CD14-positive monocyte (primary cell): ENCODE measurements at regions not wholly inside any gene's neighbourhood (a gene's known extent, or its start where the extent isn't known, plus 50 kb on each side); places are given as distances from the start of the nearest gene placed in this dataset.
"Not testable (repeated sequence)": the region's sequence is repeated elsewhere in the genome, so short reads cannot be mapped to it uniquely, and the experiment has no call there.

Experiments used
- DNase-seq, 3 donors: peaks; one replicate each; pipeline ENCODE4 v3.0.0-alpha.2; 2011 to 2022
- H2AFZ ChIP-seq: 2 replicates; pipeline ENCODE4 v1.6.0; 2012; ENCODE audit warnings: mild to moderate bottlenecking, low read depth, low read length, inconsistent platforms; ENCODE audit not compliant: insufficient read depth, poor library complexity, severe bottlenecking
- H3K27ac ChIP-seq, 2 donors: 1 replicate in 1 of 2; 2 replicates in 1 of 2; pipeline ENCODE4 v1.5.1; 2012 to 2013; ENCODE audit warnings: low read length in 2 of 2, control low read depth in 1 of 2, inconsistent platforms in 1 of 2, low read depth in 1 of 2, mild to moderate bottlenecking in 1 of 2
- H3K27me3 ChIP-seq, 2 donors: one replicate each; pipeline versions ENCODE4 v1.6.0 to v1.6.1; 2011 to 2013; ENCODE audit warnings: low read length in 2 of 2; ENCODE audit not compliant: control insufficient read depth in 2 of 2, insufficient read depth in 2 of 2
- H3K36me3 ChIP-seq, 2 donors: replicated peaks in 1 of 2; 1 replicate in 1 of 2; 2 replicates in 1 of 2; pipeline versions ENCODE4 v1.5.1 to v1.6.1; 2012 to 2013; ENCODE audit warnings: low read length in 2 of 2, control low read depth in 1 of 2, inconsistent platforms in 1 of 2, mild to moderate bottlenecking in 1 of 2; ENCODE audit not compliant: insufficient read depth in 2 of 2, control insufficient read depth in 1 of 2
- H3K4me1 ChIP-seq, 2 donors: 1 replicate in 1 of 2; 2 replicates in 1 of 2; pipeline versions ENCODE4 v1.5.1 to v1.6.1; 2012 to 2013; ENCODE audit warnings: low read length in 2 of 2, control low read depth in 1 of 2, inconsistent platforms in 1 of 2, mild to moderate bottlenecking in 1 of 2, moderate library complexity in 1 of 2; ENCODE audit not compliant: insufficient read depth in 2 of 2, control insufficient read depth in 1 of 2
- H3K4me2 ChIP-seq: replicated peaks from 2 replicates; pipeline ENCODE3; 2012; ENCODE audit warnings: low read length, moderate library complexity, mild to moderate bottlenecking; ENCODE audit not compliant: poor library complexity, severe bottlenecking; ENCODE audit errors: extremely low read depth
- H3K4me3 ChIP-seq, 3 experiments: fragments of 200-600 bp in 1 of 3; sonication (generic) in 1 of 3; replicated peaks in 1 of 3; 1 replicate in 2 of 3; 2 replicates in 1 of 3; pipeline ENCODE4 v1.5.1; 2011 to 2013; ENCODE audit warnings: low read length in 3 of 3, mild to moderate bottlenecking in 3 of 3, control low read depth in 2 of 3, low read depth in 2 of 3, inconsistent platforms in 1 of 3, moderate library complexity in 1 of 3
- H3K79me2 ChIP-seq: 2 replicates; pipeline ENCODE4 v1.6.0; 2012; ENCODE audit warnings: mild to moderate bottlenecking, control low read depth, inconsistent platforms, low read length, moderate library complexity; ENCODE audit not compliant: insufficient read depth
- H3K9ac ChIP-seq: 2 replicates; pipeline ENCODE4 v1.6.0; 2017; ENCODE audit warnings: low read length, mild to moderate bottlenecking; ENCODE audit not compliant: insufficient read depth, poor library complexity, severe bottlenecking
- H3K9me3 ChIP-seq, 2 donors: replicated peaks in 1 of 2; 1 replicate in 1 of 2; 2 replicates in 1 of 2; pipeline versions ENCODE4 v1.5.1 to v1.6.1; 2012 to 2013; ENCODE audit warnings: low read length in 2 of 2, control low read depth in 1 of 2; ENCODE audit not compliant: control insufficient read depth in 1 of 2, insufficient read depth in 1 of 2
- H4K20me1 ChIP-seq: 2 replicates; pipeline ENCODE4 v1.6.0; 2012; ENCODE audit warnings: mild to moderate bottlenecking, low read length, control low read depth, moderate library complexity; ENCODE audit not compliant: insufficient read depth
- H3K27ac Mint-ChIP-seq, 7 donors: one replicate each; pipeline ENCODE4 v1.8.0; 2020; ENCODE audit warnings: mild to moderate bottlenecking in 7 of 7, mixed read lengths in 7 of 7, moderate library complexity in 6 of 7, inconsistent platforms in 2 of 7
- H3K27me3 Mint-ChIP-seq, 3 donors: one replicate each; pipeline ENCODE4 v1.8.0; 2021 to 2022; ENCODE audit warnings: low read depth in 3 of 3, mild to moderate bottlenecking in 3 of 3, mixed read lengths in 3 of 3, moderate library complexity in 3 of 3, inconsistent platforms in 1 of 3
- H3K36me3 Mint-ChIP-seq, 2 donors: one replicate each; pipeline ENCODE4 v1.8.0; 2020; ENCODE audit warnings: mixed read lengths in 2 of 2, inconsistent platforms in 1 of 2, mild to moderate bottlenecking in 1 of 2
- H3K4me1 Mint-ChIP-seq: one replicate; pipeline ENCODE4 v1.8.0; 2020; ENCODE audit warnings: mild to moderate bottlenecking, mixed read lengths
- H3K4me3 Mint-ChIP-seq, 2 donors: one replicate each; pipeline ENCODE4 v1.8.0; 2020; ENCODE audit warnings: mild to moderate bottlenecking in 2 of 2, mixed read lengths in 2 of 2, moderate library complexity in 1 of 2
- H3K9me3 Mint-ChIP-seq, 7 donors: one replicate each; pipeline ENCODE4 v1.8.0; 2020 to 2022; ENCODE audit warnings: mixed read lengths in 7 of 7, mild to moderate bottlenecking in 6 of 7, moderate library complexity in 6 of 7, inconsistent platforms in 2 of 7
- WGBS: methylation state at CpG from one replicate; pipeline ENCODE4 v1.1.5; 2013; ENCODE audit warnings: missing lambda C conversion rate; ENCODE audit not compliant: insufficient coverage; 5-methylcytosine and 5-hydroxymethylcytosine counted together
- intact Hi-C, 2 donors: fragments of 100-400 bp; cut with micrococcal nuclease; formaldehyde crosslinking; loops; one replicate each; pipeline versions ENCODE4 v1.15.0 to v1.15.1; 2023
- TF ChIP-seq, protein P1 (sequence below): fragments of 200-600 bp; IDR thresholded peaks from one replicate; pipeline ENCODE4 v1.8.0; 2022; ENCODE audit warnings: antibody characterized with exemption, mild to moderate bottlenecking

DNA sequence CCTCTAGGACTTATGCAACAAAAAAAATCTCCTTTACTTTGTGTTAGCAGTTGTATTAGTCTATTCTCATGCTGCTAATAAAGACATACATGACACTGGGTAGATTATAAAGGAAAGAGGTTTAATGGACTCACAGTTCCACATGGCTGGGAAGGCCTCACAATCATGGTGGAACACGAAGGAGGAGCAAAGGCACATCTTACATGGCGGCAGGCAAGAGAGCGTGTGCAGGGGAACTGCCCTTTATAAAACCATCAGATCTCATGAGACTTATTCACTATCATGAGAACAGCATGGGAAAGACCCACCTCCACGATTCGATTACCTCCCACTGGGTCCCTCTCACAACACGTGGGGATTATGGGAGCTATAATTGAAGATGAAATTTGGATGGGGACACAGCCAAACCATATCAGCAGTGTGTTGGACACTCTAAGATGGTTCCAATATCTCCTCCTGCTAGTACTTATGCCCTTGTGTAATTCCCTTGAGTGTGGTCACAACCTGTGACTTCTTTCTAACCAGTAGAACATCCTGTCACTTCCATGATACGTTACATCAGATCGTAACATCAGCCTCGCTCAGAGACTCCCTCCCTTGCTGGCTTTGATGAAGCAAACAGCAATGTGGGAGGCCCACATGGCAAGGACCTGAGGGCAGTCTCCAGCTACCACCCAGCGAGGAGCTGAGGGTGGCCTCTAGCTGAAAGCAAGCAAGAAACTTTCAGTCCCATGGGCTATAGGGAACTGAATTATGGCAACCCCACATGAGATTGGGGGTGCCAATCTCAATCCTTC lies 113.5 kb upstream of the PITX1 start:
- Histone ChIP-seq H3K9me3 (peaks cover 0 to 3% of the 10 kb centered on the region in 2 donors), H3K79me2 (no peaks in the 10 kb centered on the region), H3K27me3 (peaks cover 0 to 18% of the 10 kb centered on the region in 2 donors), H3K27ac (no peak overlapping the region), H3K36me3 (no peaks in the 10 kb centered on the region), H3K4me2 (no peak overlapping the region), H3K4me3 (no peak overlapping the region), H2AFZ (no peak overlapping the region), H3K4me1 (no peaks in the 10 kb centered on the region), H3K9ac (no peak overlapping the region), H4K20me1 (no peaks in the 10 kb centered on the region)
- Mint-ChIP-seq H3K36me3 (no peaks in the 10 kb centered on the region), H3K4me1 (no peaks in the 10 kb centered on the region), H3K4me3 (no peak overlapping the region), H3K27ac (no peak overlapping the region), H3K27me3 (peaks cover 4 to 16% (median 5%) of the 10 kb centered on the region in 3 donors), H3K9me3 (peaks cover 0 to 10% (median 5%) of the 10 kb centered on the region in 7 donors)
- intact Hi-C loops = no loop called here
- 93% methylated on average over 3 of the region's 10 CpGs for WGBS
- TF ChIP-seq, protein P1, sequence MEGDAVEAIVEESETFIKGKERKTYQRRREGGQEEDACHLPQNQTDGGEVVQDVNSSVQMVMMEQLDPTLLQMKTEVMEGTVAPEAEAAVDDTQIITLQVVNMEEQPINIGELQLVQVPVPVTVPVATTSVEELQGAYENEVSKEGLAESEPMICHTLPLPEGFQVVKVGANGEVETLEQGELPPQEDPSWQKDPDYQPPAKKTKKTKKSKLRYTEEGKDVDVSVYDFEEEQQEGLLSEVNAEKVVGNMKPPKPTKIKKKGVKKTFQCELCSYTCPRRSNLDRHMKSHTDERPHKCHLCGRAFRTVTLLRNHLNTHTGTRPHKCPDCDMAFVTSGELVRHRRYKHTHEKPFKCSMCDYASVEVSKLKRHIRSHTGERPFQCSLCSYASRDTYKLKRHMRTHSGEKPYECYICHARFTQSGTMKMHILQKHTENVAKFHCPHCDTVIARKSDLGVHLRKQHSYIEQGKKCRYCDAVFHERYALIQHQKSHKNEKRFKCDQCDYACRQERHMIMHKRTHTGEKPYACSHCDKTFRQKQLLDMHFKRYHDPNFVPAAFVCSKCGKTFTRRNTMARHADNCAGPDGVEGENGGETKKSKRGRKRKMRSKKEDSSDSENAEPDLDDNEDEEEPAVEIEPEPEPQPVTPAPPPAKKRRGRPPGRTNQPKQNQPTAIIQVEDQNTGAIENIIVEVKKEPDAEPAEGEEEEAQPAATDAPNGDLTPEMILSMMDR = no peak
- no peak for DNase-seq

DNA sequence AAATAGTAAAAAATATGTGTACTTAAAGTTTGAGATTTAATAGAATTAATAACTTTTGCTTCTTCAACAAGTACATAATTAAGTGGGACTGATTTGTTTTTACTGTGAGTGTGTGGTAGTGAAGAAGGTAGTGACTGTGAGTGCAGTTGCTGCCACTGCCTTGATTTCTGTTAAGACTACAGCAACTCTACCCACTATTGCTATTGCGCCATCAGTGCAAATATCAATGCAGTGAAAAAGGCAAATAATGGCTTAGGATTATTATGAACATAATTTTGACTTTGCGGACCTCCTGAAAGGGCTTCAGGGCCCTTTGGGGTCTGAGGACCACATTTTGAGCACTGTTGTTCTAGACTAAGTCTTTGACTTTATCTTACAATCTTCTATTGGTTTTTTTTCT lies 112.0 kb upstream of the PITX1 start:
- Mint-ChIP-seq H3K36me3 (no peaks in the 10 kb centered on the region), H3K9me3 (peaks cover 0 to 10% (median 4%) of the 10 kb centered on the region in 7 donors), H3K27me3 (peaks cover 4 to 14% (median 5%) of the 10 kb centered on the region in 3 donors), H3K4me3 (no peak overlapping the region), H3K4me1 (peaks cover 4% of the 10 kb centered on the region), H3K27ac (no peak overlapping the region)
- H3K4me3 ChIP-seq = no peak overlapping the region
- no peaks in the 10 kb centered on the region for H4K20me1 ChIP-seq
- intact Hi-C loops = no loop called here
- TF ChIP-seq, protein P1 = no peak
- H2AFZ ChIP-seq = no peak overlapping the region
- no peak overlapping the region for H3K27ac ChIP-seq
- no peak for DNase-seq
- H3K4me2 ChIP-seq = no peak overlapping the region
- 100% methylated on average over 1 of the region's 2 CpGs for WGBS
- peaks cover 0 to 18% of the 10 kb centered on the region in 2 donors for H3K27me3 ChIP-seq
- H3K79me2 ChIP-seq = no peaks in the 10 kb centered on the region
- H3K9ac ChIP-seq = no peak overlapping the region
- no peaks in the 10 kb centered on the region for H3K36me3 ChIP-seq
- peaks cover 7 to 10% of the 10 kb centered on the region in 2 donors for H3K4me1 ChIP-seq
- peaks cover 0 to 3% of the 10 kb centered on the region in 2 donors for H3K9me3 ChIP-seq

DNA sequence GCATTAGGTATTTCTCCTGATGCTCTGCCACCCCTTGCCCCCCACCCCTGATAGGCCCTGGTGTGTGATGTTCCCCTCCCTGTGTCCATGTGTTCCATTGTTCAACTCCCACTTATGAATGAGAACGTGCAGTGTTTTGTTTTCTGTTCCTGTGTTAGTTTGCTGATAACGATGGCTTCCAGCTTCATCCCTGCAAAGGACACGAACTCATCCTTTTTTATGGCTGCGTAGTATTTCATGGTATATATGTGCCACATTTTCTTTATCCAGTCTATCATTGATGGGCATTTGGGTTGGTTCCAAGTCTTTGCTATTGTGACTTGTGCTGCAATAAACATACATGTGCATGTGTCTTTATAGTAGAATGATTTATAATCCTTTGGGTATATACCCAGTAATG lies 109.7 kb upstream of the PITX1 start:
- H3K27ac Mint-ChIP-seq, H4K20me1 ChIP-seq, H3K36me3 ChIP-seq, DNase-seq, H3K9me3 ChIP-seq, intact Hi-C loops, H3K4me3 ChIP-seq, H3K36me3 Mint-ChIP-seq, H3K27ac ChIP-seq, H2AFZ ChIP-seq, H3K79me2 ChIP-seq, H3K4me2 ChIP-seq, H3K4me3 Mint-ChIP-seq, H3K9ac ChIP-seq: not testable (repeated sequence)
- peaks cover 23% of the 10 kb centered on the region for H3K4me1 Mint-ChIP-seq
- peaks cover 4 to 10% (median 4%) of the 10 kb centered on the region in 3 donors for H3K27me3 Mint-ChIP-seq
- H3K4me1 ChIP-seq = peaks cover 28 to 32% of the 10 kb centered on the region in 2 donors
- peaks cover 0 to 16% of the 10 kb centered on the region in 2 donors for H3K27me3 ChIP-seq
- peaks cover 0 to 11% (median 5%) of the 10 kb centered on the region in 7 donors for H3K9me3 Mint-ChIP-seq
- WGBS = no CpG with 5 or more reads among the region's 4 CpGs
